Ovary (tissue), 3 donors: ENCODE measurements at regions not wholly inside any gene's neighbourhood (a gene's known extent, or its start where the extent isn't known, plus 50 kb on each side); places are given as distances from the start of the nearest gene placed in this dataset.

Experiments used
- CTCF ChIP-seq, 3 donors: fragments of 450-650 bp in 2 of 3; fragments of 200-600 bp in 1 of 3; IDR thresholded peaks; one replicate each; pipeline versions ENCODE4 v1.5.1 to v1.8.0; 2016 to 2022; ENCODE audit warnings: antibody characterized with exemption in 3 of 3, mild to moderate bottlenecking in 1 of 3
- EP300 ChIP-seq: sonication (generic); formaldehyde crosslinking; IDR thresholded peaks from one replicate; pipeline ENCODE4 v1.6.1; 2017; ENCODE audit warnings: antibody characterized with exemption
- POLR2A ChIP-seq: fragments of 450-650 bp; IDR thresholded peaks from one replicate; pipeline ENCODE4 v1.6.1; 2017; ENCODE audit warnings: antibody characterized with exemption, mild to moderate bottlenecking, moderate library complexity
- donor health status: DM: no; HTN: no; CAD: no.

GRCh38 chr1:91608876-91609275 lies 108.2 kb downstream of the CDC7 start:
- TF ChIP-seq CTCF (IDR thresholded peaks at IDR 0.05) (no peak), POLR2A (no peak), EP300 (no peak)
